ENCODE measurements at regions not wholly inside any gene's neighbourhood (a gene's known extent, or its start where the extent isn't known, plus 50 kb on each side); places are given as distances from the start of the nearest gene placed in this dataset.
A peak's percentile ranks its signal among the peaks of the same experiment; 100 is the strongest.

GRCh38 chr10:10661176-10661575 lies 356.5 kb upstream of the CELF2 start:
- no peak overlapping the region for H3K4me3 ChIP-seq (ENCODE audit: low read length)
- no peak overlapping the region for H3K9ac ChIP-seq (ENCODE audit: low read length)
- no peak overlapping the region for H2AK5ac ChIP-seq (ENCODE audit: low read length)
- H3K27ac ChIP-seq (ENCODE audit: low read depth, low read length): no peak overlapping the region
- H2BK120ac ChIP-seq (ENCODE audit: low read depth, low read length): no peak overlapping the region
- no peaks in the 10 kb centered on the region for H3K4me1 ChIP-seq (ENCODE audit: control insufficient read depth, low read depth, low read length)
- no peak overlapping the region for H3K4ac ChIP-seq (ENCODE audit: low read depth, low read length)
- no peak overlapping the region for H2BK5ac ChIP-seq (ENCODE audit: low read length)
- no peak overlapping the region for H3K23ac ChIP-seq (ENCODE audit: low read length)
- H3K79me1 ChIP-seq (ENCODE audit: low read length): no peaks in the 10 kb centered on the region
- no peak overlapping the region for H4K5ac ChIP-seq (ENCODE audit: low read length)
- H3K4me2 ChIP-seq (ENCODE audit: low read length): no peak overlapping the region
- H3K27me3 ChIP-seq (ENCODE audit: insufficient read depth, low read length, poor library complexity): no peaks in the 10 kb centered on the region
- H3K79me2 ChIP-seq (ENCODE audit: control insufficient read depth, insufficient read depth, low read length): no peaks in the 10 kb centered on the region
- no CpG with 5 or more reads among the region's 4 CpGs for WGBS (ENCODE audit: extremely low coverage, insufficient coverage, low lambda C conversion rate)
- no peak overlapping the region for H3K56ac ChIP-seq (ENCODE audit: low read length)
- no peak for DNase-seq
- H4K8ac ChIP-seq (ENCODE audit: low read depth, low read length): no peak overlapping the region
- H2BK15ac ChIP-seq (replicated peaks; ENCODE audit: low read depth): no peak overlapping the region
- no peak overlapping the region for H3K18ac ChIP-seq (ENCODE audit: low read length)
- H3K36me3 ChIP-seq (ENCODE audit: control insufficient read depth, insufficient read depth, low read length): no peaks in the 10 kb centered on the region

- Histone ChIP-seq H2BK120ac (ENCODE audit: low read depth, low read length) (no peak overlapping the region), H3K4me3 (ENCODE audit: low read length) (no peak overlapping the region), H3K56ac (ENCODE audit: low read length) (no peak overlapping the region), H4K8ac (ENCODE audit: low read depth, low read length) (no peak overlapping the region), H3K36me3 (ENCODE audit: control insufficient read depth, insufficient read depth, low read length) (no peaks in the 10 kb centered on the region), H3K27me3 (ENCODE audit: insufficient read depth, low read length, poor library complexity) (no peaks in the 10 kb centered on the region), H3K9ac (ENCODE audit: low read length) (no peak overlapping the region), H3K79me2 (ENCODE audit: control insufficient read depth, insufficient read depth, low read length) (no peaks in the 10 kb centered on the region), H2BK5ac (ENCODE audit: low read length) (no peak overlapping the region), H2AK5ac (ENCODE audit: low read length) (no peak overlapping the region), H3K27ac (ENCODE audit: low read depth, low read length) (no peak overlapping the region), H3K4ac (ENCODE audit: low read depth, low read length) (no peak overlapping the region), H3K4me2 (ENCODE audit: low read length) (no peak overlapping the region), H2BK15ac (replicated peaks; ENCODE audit: low read depth) (no peak overlapping the region), H3K4me1 (ENCODE audit: control insufficient read depth, low read depth, low read length) (no peaks in the 10 kb centered on the region), H4K5ac (ENCODE audit: low read length) (no peak overlapping the region), H3K23ac (ENCODE audit: low read length) (no peak overlapping the region), H3K79me1 (ENCODE audit: low read length) (no peaks in the 10 kb centered on the region), H3K18ac (ENCODE audit: low read length) (no peak overlapping the region)
- DNase-seq: peak; percentile 25
- no CpG with 5 or more reads among the region's 6 CpGs for WGBS (ENCODE audit: extremely low coverage, insufficient coverage, low lambda C conversion rate)
These were observed 354.8 kb upstream of the CELF2 start for GRCh38 chr10:10662716-10663408.

GRCh38 chr10:10663622-10664021 lies 354.1 kb upstream of the CELF2 start:
- Histone ChIP-seq H3K27me3 (ENCODE audit: insufficient read depth, low read length, poor library complexity) (no peaks in the 10 kb centered on the region), H3K4me3 (ENCODE audit: low read length) (no peak overlapping the region), H2AK5ac (ENCODE audit: low read length) (no peak overlapping the region), H3K27ac (ENCODE audit: low read depth, low read length) (no peak overlapping the region), H2BK120ac (ENCODE audit: low read depth, low read length) (no peak overlapping the region), H3K79me1 (ENCODE audit: low read length) (no peaks in the 10 kb centered on the region), H2BK15ac (replicated peaks; ENCODE audit: low read depth) (no peak overlapping the region), H3K9ac (ENCODE audit: low read length) (no peak overlapping the region), H3K4me1 (ENCODE audit: control insufficient read depth, low read depth, low read length) (no peaks in the 10 kb centered on the region), H3K56ac (ENCODE audit: low read length) (no peak overlapping the region), H3K18ac (ENCODE audit: low read length) (no peak overlapping the region), H2BK5ac (ENCODE audit: low read length) (no peak overlapping the region), H4K8ac (ENCODE audit: low read depth, low read length) (no peak overlapping the region), H3K36me3 (ENCODE audit: control insufficient read depth, insufficient read depth, low read length) (no peaks in the 10 kb centered on the region), H3K79me2 (ENCODE audit: control insufficient read depth, insufficient read depth, low read length) (no peaks in the 10 kb centered on the region), H4K5ac (ENCODE audit: low read length) (no peak overlapping the region), H3K4ac (ENCODE audit: low read depth, low read length) (no peak overlapping the region), H3K4me2 (ENCODE audit: low read length) (no peak overlapping the region), H3K23ac (ENCODE audit: low read length) (no peak overlapping the region)
- no peak for DNase-seq
- WGBS (ENCODE audit: extremely low coverage, insufficient coverage, low lambda C conversion rate): no CpG with 5 or more reads among the region's 3 CpGs

GRCh38 chr10:10665750-10666149 lies 351.9 kb upstream of the CELF2 start:
- no peak overlapping the region for H3K4ac ChIP-seq (ENCODE audit: low read depth, low read length)
- no peaks in the 10 kb centered on the region for H3K4me1 ChIP-seq (ENCODE audit: control insufficient read depth, low read depth, low read length)
- H2BK120ac ChIP-seq (ENCODE audit: low read depth, low read length): no peak overlapping the region
- no peak overlapping the region for H3K27ac ChIP-seq (ENCODE audit: low read depth, low read length)
- no peak overlapping the region for H4K5ac ChIP-seq (ENCODE audit: low read length)
- no peaks in the 10 kb centered on the region for H3K79me2 ChIP-seq (ENCODE audit: control insufficient read depth, insufficient read depth, low read length)
- H3K36me3 ChIP-seq (ENCODE audit: control insufficient read depth, insufficient read depth, low read length): no peaks in the 10 kb centered on the region
- no peak overlapping the region for H3K9ac ChIP-seq (ENCODE audit: low read length)
- no peak overlapping the region for H4K8ac ChIP-seq (ENCODE audit: low read depth, low read length)
- no peak overlapping the region for H3K18ac ChIP-seq (ENCODE audit: low read length)
- no peak overlapping the region for H2BK15ac ChIP-seq (replicated peaks; ENCODE audit: low read depth)
- H2BK5ac ChIP-seq (ENCODE audit: low read length): no peak overlapping the region
- H3K4me2 ChIP-seq (ENCODE audit: low read length): no peak overlapping the region
- no peak overlapping the region for H3K23ac ChIP-seq (ENCODE audit: low read length)
- no peak overlapping the region for H2AK5ac ChIP-seq (ENCODE audit: low read length)
- no CpG with 5 or more reads among the region's 6 CpGs for WGBS (ENCODE audit: extremely low coverage, insufficient coverage, low lambda C conversion rate)
- H3K56ac ChIP-seq (ENCODE audit: low read length): no peak overlapping the region
- no peak overlapping the region for H3K4me3 ChIP-seq (ENCODE audit: low read length)
- no peak for DNase-seq
- no peaks in the 10 kb centered on the region for H3K27me3 ChIP-seq (ENCODE audit: insufficient read depth, low read length, poor library complexity)
- H3K79me1 ChIP-seq (ENCODE audit: low read length): no peaks in the 10 kb centered on the region

GRCh38 chr10:10667466-10667865 lies 350.2 kb upstream of the CELF2 start:
- H4K8ac ChIP-seq (ENCODE audit: low read depth, low read length): no peak overlapping the region
- H3K36me3 ChIP-seq (ENCODE audit: control insufficient read depth, insufficient read depth, low read length): no peaks in the 10 kb centered on the region
- H2BK5ac ChIP-seq (ENCODE audit: low read length): no peak overlapping the region
- no peak overlapping the region for H3K4me3 ChIP-seq (ENCODE audit: low read length)
- H3K79me1 ChIP-seq (ENCODE audit: low read length): no peaks in the 10 kb centered on the region
- H2BK120ac ChIP-seq (ENCODE audit: low read depth, low read length): no peak overlapping the region
- no peak overlapping the region for H2AK5ac ChIP-seq (ENCODE audit: low read length)
- no peaks in the 10 kb centered on the region for H3K79me2 ChIP-seq (ENCODE audit: control insufficient read depth, insufficient read depth, low read length)
- H3K18ac ChIP-seq (ENCODE audit: low read length): no peak overlapping the region
- H3K27me3 ChIP-seq (ENCODE audit: insufficient read depth, low read length, poor library complexity): no peaks in the 10 kb centered on the region
- no peak overlapping the region for H3K9ac ChIP-seq (ENCODE audit: low read length)
- no peak overlapping the region for H3K4me2 ChIP-seq (ENCODE audit: low read length)
- no peaks in the 10 kb centered on the region for H3K4me1 ChIP-seq (ENCODE audit: control insufficient read depth, low read depth, low read length)
- H4K5ac ChIP-seq (ENCODE audit: low read length): no peak overlapping the region
- H2BK15ac ChIP-seq (replicated peaks; ENCODE audit: low read depth): no peak overlapping the region
- no peak for DNase-seq
- H3K56ac ChIP-seq (ENCODE audit: low read length): no peak overlapping the region
- H3K4ac ChIP-seq (ENCODE audit: low read depth, low read length): no peak overlapping the region
- no peak overlapping the region for H3K27ac ChIP-seq (ENCODE audit: low read depth, low read length)
- no CpG with 5 or more reads among the region's 5 CpGs for WGBS (ENCODE audit: extremely low coverage, insufficient coverage, low lambda C conversion rate)
- H3K23ac ChIP-seq (ENCODE audit: low read length): no peak overlapping the region

- H3K56ac ChIP-seq (ENCODE audit: low read length): no peak overlapping the region
- no peak overlapping the region for H2AK5ac ChIP-seq (ENCODE audit: low read length)
- H3K23ac ChIP-seq (ENCODE audit: low read length): no peak overlapping the region
- no peaks in the 10 kb centered on the region for H3K4me1 ChIP-seq (ENCODE audit: control insufficient read depth, low read depth, low read length)
- H4K8ac ChIP-seq (ENCODE audit: low read depth, low read length): no peak overlapping the region
- no peak for DNase-seq
- no peaks in the 10 kb centered on the region for H3K79me1 ChIP-seq (ENCODE audit: low read length)
- H3K4ac ChIP-seq (ENCODE audit: low read depth, low read length): no peak overlapping the region
- no peak overlapping the region for H3K4me3 ChIP-seq (ENCODE audit: low read length)
- H4K5ac ChIP-seq (ENCODE audit: low read length): no peak overlapping the region
- H3K27ac ChIP-seq (ENCODE audit: low read depth, low read length): no peak overlapping the region
- WGBS (ENCODE audit: extremely low coverage, insufficient coverage, low lambda C conversion rate): no CpG with 5 or more reads among the region's 1 CpG
- no peak overlapping the region for H3K4me2 ChIP-seq (ENCODE audit: low read length)
- H3K18ac ChIP-seq (ENCODE audit: low read length): peak overlapping the region; percentile 39
- H2BK120ac ChIP-seq (ENCODE audit: low read depth, low read length): no peak overlapping the region
- H2BK15ac ChIP-seq (replicated peaks; ENCODE audit: low read depth): peak overlapping the region; percentile 36
- no peaks in the 10 kb centered on the region for H3K36me3 ChIP-seq (ENCODE audit: control insufficient read depth, insufficient read depth, low read length)
- H3K27me3 ChIP-seq (ENCODE audit: insufficient read depth, low read length, poor library complexity): no peaks in the 10 kb centered on the region
- no peak overlapping the region for H3K9ac ChIP-seq (ENCODE audit: low read length)
- H2BK5ac ChIP-seq (ENCODE audit: low read length): no peak overlapping the region
- no peaks in the 10 kb centered on the region for H3K79me2 ChIP-seq (ENCODE audit: control insufficient read depth, insufficient read depth, low read length)
These were observed 340.7 kb upstream of the CELF2 start for GRCh38 chr10:10676972-10677371.

Data from mesendoderm (in vitro differentiated cells).